Neural cell (in vitro differentiated cells): ENCODE measurements at regions not wholly inside any gene's neighbourhood (a gene's known extent, or its start where the extent isn't known, plus 50 kb on each side); places are given as distances from the start of the nearest gene placed in this dataset.

Experiments used
- POLR2AphosphoS5 ChIP-seq: IDR thresholded peaks from 2 replicates; pipeline ENCODE4 v1.6.1; 2012
- SMC3 ChIP-seq: fragments of 450-650 bp; conservative IDR thresholded peaks from 2 replicates; pipeline ENCODE4 v1.6.1; 2014; ENCODE audit warnings: antibody characterized with exemption, mild to moderate bottlenecking, moderate library complexity; ENCODE audit not compliant: poor library complexity
- TAF1 ChIP-seq: IDR thresholded peaks from 2 replicates; pipeline ENCODE4 v1.6.1; 2012; ENCODE audit warnings: low read depth
- TF ChIP-seq, protein P1 (sequence below): fragments of 450-650 bp; IDR thresholded peaks from 2 replicates; pipeline ENCODE4 v1.5.1; 2014; ENCODE audit warnings: antibody characterized with exemption, mild to moderate bottlenecking, moderate library complexity; ENCODE audit not compliant: poor library complexity, severe bottlenecking

DNA sequence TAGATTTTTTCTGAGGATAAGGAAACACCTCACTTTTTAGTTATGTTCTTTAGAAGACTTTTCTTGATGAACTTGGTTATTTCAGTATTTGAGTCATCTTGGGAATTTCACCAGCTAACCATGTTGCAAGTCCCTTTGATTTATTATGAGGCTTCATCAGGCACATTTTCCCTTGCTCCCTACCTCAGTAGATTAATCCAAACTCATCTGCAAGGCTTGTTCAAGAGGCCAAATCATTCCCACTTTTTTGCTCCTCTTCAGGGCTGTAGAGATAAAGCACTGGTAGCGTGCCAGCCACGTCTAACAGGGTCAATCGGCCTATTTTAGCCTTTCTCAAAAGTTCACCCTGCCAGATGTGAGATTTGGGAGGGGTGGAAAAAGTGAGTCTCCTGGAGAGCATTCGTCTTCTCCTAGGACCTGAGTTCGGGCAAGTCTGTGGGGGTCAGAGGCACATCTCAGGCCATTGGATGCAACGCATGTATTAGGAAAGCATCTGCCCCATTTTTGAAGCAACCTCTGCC is 120.3 kb downstream of the RDH14 start:
- TF ChIP-seq, protein P1, sequence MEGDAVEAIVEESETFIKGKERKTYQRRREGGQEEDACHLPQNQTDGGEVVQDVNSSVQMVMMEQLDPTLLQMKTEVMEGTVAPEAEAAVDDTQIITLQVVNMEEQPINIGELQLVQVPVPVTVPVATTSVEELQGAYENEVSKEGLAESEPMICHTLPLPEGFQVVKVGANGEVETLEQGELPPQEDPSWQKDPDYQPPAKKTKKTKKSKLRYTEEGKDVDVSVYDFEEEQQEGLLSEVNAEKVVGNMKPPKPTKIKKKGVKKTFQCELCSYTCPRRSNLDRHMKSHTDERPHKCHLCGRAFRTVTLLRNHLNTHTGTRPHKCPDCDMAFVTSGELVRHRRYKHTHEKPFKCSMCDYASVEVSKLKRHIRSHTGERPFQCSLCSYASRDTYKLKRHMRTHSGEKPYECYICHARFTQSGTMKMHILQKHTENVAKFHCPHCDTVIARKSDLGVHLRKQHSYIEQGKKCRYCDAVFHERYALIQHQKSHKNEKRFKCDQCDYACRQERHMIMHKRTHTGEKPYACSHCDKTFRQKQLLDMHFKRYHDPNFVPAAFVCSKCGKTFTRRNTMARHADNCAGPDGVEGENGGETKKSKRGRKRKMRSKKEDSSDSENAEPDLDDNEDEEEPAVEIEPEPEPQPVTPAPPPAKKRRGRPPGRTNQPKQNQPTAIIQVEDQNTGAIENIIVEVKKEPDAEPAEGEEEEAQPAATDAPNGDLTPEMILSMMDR = no peak
- no peak for TF ChIP-seq TAF1
- TF ChIP-seq POLR2AphosphoS5 = no peak
- TF ChIP-seq SMC3 = no peak
